Thoracic aorta (tissue), 2 donors: ENCODE measurements at regions not wholly inside any gene's neighbourhood (a gene's known extent, or its start where the extent isn't known, plus 50 kb on each side); places are given as distances from the start of the nearest gene placed in this dataset.

Source experiments
- ATAC-seq: fragments of 150-250 bp; one replicate; pipeline ENCODE4 v1.8.0; 2017; ENCODE audit warnings: low read depth; ENCODE audit not compliant: insufficient number of reproducible peaks, low FRiP score
- DNase-seq: peaks from one replicate; pipeline ENCODE4 v3.0.0-alpha.2; 2020; ENCODE audit warnings: low spot score
- H3K27ac ChIP-seq, 2 donors: fragments of 200-600 bp; sonication (generic); 1 replicate in 1 of 2; 2 replicates in 1 of 2; pipeline ENCODE4 v1.5.1; 2016; ENCODE audit warnings: mild to moderate bottlenecking in 2 of 2, moderate library complexity in 2 of 2
- H3K27me3 ChIP-seq: fragments of 200-600 bp; sonication (generic); replicated peaks from 2 replicates; pipeline ENCODE4 v1.6.0; 2016; ENCODE audit warnings: mild to moderate bottlenecking; ENCODE audit not compliant: insufficient read depth
- H3K36me3 ChIP-seq: fragments of 200-600 bp; sonication (generic); one replicate; pipeline ENCODE4 v1.5.1; 2016
- H3K4me1 ChIP-seq, 2 donors: fragments of 200-600 bp; sonication (generic); 1 replicate in 1 of 2; 2 replicates in 1 of 2; pipeline versions ENCODE4 v1.5.1 to v1.6.0; 2016; ENCODE audit warnings: low read depth in 2 of 2, mild to moderate bottlenecking in 1 of 2; ENCODE audit not compliant: control insufficient read depth in 1 of 2
- H3K4me3 ChIP-seq: fragments of 200-600 bp; sonication (generic); 2 replicates; pipeline ENCODE4 v1.5.1; 2016; ENCODE audit warnings: mild to moderate bottlenecking
- H3K9me3 ChIP-seq: fragments of 200-600 bp; sonication (generic); 2 replicates; pipeline ENCODE4 v1.5.1; 2016
- TF ChIP-seq, protein P1 (sequence below): fragments of 200-600 bp; sonication (generic); IDR thresholded peaks from one replicate; pipeline ENCODE4 v1.5.1; 2019; ENCODE audit warnings: antibody characterized with exemption

DNA sequence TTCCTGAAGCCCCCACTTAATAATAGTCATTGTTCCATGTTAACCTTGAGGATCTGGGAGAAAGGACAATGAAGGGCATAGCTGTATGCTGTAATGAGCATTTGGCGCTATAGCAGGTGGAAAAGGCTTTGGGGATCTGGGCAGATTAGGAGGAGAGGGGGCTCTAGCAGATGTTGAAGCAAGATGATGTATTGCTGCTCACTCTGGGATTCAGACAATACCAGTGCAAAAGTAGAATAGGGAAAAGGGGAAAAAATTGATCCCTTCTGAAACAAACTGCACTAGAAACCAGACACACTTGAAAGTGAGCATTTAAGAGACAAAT is 575.3 kb upstream of the MEF2C start:
- DNase-seq (no peak), ATAC-seq (no peak)
- H3K27ac ChIP-seq: peak overlapping the region; percentile 60 to 61
- H3K4me1 ChIP-seq: peaks cover 10 to 21% of the 10 kb centered on the region in 2 donors
- H3K4me3 ChIP-seq: no peak overlapping the region
- H3K9me3 ChIP-seq: no peaks in the 10 kb centered on the region
- no peaks in the 10 kb centered on the region for H3K27me3 ChIP-seq
- H3K36me3 ChIP-seq: no peaks in the 10 kb centered on the region
- TF ChIP-seq, protein P1, sequence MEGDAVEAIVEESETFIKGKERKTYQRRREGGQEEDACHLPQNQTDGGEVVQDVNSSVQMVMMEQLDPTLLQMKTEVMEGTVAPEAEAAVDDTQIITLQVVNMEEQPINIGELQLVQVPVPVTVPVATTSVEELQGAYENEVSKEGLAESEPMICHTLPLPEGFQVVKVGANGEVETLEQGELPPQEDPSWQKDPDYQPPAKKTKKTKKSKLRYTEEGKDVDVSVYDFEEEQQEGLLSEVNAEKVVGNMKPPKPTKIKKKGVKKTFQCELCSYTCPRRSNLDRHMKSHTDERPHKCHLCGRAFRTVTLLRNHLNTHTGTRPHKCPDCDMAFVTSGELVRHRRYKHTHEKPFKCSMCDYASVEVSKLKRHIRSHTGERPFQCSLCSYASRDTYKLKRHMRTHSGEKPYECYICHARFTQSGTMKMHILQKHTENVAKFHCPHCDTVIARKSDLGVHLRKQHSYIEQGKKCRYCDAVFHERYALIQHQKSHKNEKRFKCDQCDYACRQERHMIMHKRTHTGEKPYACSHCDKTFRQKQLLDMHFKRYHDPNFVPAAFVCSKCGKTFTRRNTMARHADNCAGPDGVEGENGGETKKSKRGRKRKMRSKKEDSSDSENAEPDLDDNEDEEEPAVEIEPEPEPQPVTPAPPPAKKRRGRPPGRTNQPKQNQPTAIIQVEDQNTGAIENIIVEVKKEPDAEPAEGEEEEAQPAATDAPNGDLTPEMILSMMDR: no peak

DNA sequence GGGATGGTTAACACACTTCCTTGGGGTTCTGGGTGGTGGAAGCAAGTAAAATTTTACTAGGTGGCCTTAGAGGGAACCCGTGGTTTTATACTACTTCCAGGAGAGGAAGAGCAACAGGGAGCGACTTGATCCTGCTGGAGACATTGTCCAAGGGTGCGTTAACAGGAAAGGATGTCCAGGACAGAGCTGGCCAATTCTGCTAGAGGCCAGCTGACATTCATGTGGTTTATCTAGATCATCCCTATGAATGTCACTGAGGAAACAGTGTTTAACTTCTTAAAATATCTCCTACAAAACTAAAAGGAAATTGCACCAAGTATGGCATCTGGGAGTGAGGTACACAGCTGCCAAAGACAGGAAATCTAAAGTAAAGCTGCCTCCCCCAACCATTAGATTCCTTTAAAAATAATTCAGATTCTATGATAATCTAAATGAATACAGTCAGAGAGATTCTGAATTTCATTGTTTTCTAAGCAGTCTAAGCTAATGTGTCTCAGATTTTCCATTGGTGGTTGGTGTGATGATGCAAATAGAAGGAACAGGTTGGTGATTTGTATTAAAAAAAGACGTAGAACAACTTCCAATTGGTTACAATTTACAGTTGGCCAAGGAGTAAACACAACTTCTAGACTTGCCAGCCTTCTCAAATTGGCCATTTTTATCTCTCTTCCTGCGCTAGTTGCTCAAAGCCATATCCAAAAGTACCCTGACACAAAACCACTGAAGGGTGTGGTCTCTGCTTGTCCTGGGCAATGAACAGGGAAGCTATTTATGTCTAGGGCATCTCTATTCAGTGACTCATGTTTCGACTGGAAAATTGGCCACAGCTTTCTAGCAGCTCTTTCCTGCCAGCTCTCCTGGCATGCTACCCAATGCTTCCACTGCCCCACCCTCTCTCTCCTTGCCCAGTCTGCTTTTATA is 574.7 kb upstream of the MEF2C start:
- peak; percentile 7 for DNase-seq
- peak; percentile 98 for ATAC-seq

DNA sequence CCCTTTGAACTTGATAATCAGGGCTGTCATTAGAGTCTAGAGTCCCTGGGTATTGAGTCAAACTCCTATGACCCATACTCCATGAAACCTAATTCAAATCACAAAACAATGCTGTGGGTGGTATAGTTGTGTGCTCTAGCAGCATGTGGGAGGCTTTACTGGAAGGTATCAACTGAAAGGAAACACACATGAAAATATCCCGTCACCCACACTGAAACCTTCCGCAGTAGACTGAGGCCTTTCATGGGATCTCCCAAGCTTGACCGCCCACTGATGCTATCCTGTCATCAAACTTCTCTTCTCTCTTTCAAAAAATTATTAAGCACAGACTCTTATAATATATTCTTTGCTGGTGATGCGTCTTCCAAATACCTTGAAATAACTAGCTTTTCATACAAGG is 569.1 kb upstream of the MEF2C start:
- Histone ChIP-seq H3K4me3 (no peak overlapping the region), H3K36me3 (no peaks in the 10 kb centered on the region), H3K27ac (no peak overlapping the region), H3K27me3 (no peaks in the 10 kb centered on the region), H3K4me1 (peaks cover 0 to 1% of the 10 kb centered on the region in 2 donors), H3K9me3 (no peaks in the 10 kb centered on the region)
- no peak for ATAC-seq
- DNase-seq: no peak
- TF ChIP-seq, protein P1: no peak

More for the DNA sequence above, 574.7 kb upstream of the MEF2C start:
- Histone ChIP-seq H3K27me3 (no peaks in the 10 kb centered on the region), H3K4me3 (no peak overlapping the region), H3K4me1 (peaks cover 10 to 21% of the 10 kb centered on the region in 2 donors), H3K27ac (peak overlapping the region; percentile 61 to 65), H3K9me3 (no peaks in the 10 kb centered on the region), H3K36me3 (no peaks in the 10 kb centered on the region)
- TF ChIP-seq, protein P1: no peak

DNA sequence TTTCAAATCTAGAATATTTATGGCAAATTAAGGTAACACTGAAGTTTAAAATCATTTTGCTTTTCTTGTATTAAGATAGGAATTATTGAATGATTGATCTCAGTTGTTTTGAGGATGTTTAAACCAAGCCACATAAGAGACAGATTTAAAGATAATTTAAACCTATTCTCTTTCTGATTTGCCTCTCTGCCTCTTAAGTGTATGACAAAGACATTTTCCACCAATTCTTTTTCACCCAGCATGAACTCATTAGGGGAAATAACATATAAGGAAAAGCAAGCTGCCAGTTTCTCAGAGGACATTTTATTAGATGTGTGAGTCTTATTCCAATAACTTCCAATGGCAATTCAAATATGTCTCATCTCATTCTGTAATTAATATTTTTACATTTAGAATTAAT is 568.3 kb upstream of the MEF2C start:
- H3K9me3 ChIP-seq: no peaks in the 10 kb centered on the region
- TF ChIP-seq, protein P1: no peak
- no peaks in the 10 kb centered on the region for H3K36me3 ChIP-seq
- no peak for ATAC-seq
- H3K27ac ChIP-seq: no peak overlapping the region
- DNase-seq: no peak
- H3K4me1 ChIP-seq: no peaks in the 10 kb centered on the region
- H3K4me3 ChIP-seq: no peak overlapping the region
- no peaks in the 10 kb centered on the region for H3K27me3 ChIP-seq

DNA sequence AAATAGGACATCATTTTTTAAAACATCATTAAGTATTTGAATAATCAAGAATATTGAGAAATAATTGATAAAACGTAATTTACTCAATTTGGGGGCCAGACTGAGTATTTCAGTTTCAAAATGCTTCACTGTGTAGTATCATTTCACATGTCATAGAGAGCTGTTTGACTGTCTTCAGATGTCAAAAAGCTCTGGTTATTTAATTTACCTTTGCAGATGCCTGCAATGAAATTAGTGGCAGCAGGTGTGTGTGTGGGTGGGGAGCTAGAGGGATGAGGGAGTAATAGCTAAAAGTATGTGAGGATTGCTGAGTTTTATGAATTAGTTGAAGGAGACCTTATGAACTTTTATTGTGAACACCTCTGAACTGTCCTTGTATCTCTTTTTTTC is 567.2 kb upstream of the MEF2C start:
- Histone ChIP-seq H3K9me3 (no peaks in the 10 kb centered on the region), H3K27ac (no peak overlapping the region), H3K4me3 (no peak overlapping the region), H3K36me3 (no peaks in the 10 kb centered on the region), H3K4me1 (no peaks in the 10 kb centered on the region), H3K27me3 (no peaks in the 10 kb centered on the region)
- DNase-seq (no peak), ATAC-seq (no peak)
- TF ChIP-seq, protein P1: no peak
